ENCODE measurements at regions not wholly inside any gene's neighbourhood (a gene's known extent, or its start where the extent isn't known, plus 50 kb on each side); places are given as distances from the start of the nearest gene placed in this dataset.
"Not testable (repeated sequence)": the region's sequence is repeated elsewhere in the genome, so short reads cannot be mapped to it uniquely, and the experiment has no call there.

DNA sequence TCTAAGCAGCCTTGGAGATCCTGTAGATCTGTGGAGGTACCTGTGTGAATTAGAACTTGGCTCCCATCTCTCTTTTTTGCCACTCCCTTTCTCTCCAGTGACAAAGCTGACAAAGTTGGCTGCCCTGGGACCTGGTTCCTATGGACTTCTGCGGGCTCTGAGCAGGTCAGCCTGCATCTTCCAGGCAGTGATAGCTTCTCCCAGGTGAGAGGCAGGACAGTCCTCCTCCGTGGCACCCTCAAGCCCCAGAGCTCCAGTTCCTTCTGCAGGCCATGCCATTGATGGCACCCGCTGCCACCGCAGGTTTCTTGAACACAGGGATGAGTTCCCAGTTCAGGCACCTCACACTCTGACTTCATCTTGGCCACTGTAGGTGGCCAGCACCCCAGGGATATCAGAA is 73.5 kb upstream of the GRB10 start:
- no peak for DNase-seq (ENCODE audit: low read depth in 2 of 2)

GRCh38 chr7:50855526-50855925 is 72.8 kb upstream of the GRB10 start:
- no peak for DNase-seq (ENCODE audit: low read depth in 2 of 2)

- no peak for DNase-seq (ENCODE audit: low read depth in 2 of 2)
Observed at GRCh38 chr7:50854831-50855230, 72.1 kb upstream of the GRB10 start.

DNA sequence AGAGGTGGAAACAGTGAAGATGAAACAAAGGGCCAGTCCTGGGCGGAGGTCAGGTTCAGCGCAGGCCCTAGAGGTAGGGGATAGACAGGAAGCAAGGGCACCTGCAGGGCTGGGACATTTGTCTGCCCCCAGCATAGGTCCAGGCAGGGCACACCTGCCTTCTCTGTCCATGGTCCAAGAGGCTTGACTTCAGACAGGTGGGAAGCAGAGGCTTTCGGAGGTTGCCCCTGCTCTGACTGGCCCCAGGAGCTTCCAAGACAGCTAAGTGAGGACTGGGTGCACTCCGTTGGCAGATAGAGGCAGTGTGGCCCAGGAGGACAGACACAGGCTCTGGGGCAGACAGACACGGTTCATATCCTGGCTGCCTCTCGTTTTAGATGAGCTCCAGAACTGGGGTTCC is 71.6 kb upstream of the GRB10 start:
- DNase-seq (ENCODE audit: low read depth in 2 of 2) = no peak

DNA sequence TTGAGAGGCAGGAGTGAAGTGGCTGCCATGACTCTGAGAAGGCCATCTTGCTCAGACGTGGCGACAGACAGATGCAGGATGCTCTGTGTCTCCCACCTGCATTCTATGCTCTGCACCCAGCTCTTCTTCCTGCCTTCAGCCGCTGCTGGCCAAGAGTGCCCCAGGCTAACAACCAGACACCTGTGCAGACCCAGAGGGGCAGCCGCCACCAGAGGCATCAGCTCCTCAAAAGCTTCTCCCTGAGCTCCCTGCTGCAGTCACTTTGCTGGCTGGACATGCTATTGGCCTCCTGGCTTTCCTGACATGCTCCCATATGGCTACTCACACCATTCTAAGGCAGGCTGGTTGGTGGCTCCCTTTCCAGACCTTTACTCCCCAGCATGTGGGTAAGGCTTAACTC is 70.6 kb upstream of the GRB10 start:
- DNase-seq (ENCODE audit: low read depth in 2 of 2) = no peak

DNA sequence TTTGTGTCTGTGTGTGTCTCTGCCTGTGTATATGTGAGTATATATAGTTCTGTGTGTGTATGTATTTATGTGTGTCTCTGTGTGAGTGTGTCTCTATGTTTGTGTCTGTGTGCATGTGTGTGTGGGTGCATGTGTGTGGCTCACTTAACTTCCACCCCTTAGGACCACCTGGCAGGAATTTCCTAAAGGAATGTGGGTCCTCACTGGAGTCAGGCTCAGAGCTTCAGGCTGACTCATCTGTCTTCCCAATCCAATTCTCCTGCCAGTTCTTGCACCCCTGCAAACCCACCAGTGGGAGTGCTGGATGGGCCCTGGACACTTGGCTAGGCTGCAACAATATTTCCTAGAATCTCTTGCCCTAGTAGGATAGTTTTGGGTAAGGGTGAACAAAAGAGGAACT is 70.2 kb upstream of the GRB10 start:
- no peak for DNase-seq (ENCODE audit: low read depth in 2 of 2)

DNA sequence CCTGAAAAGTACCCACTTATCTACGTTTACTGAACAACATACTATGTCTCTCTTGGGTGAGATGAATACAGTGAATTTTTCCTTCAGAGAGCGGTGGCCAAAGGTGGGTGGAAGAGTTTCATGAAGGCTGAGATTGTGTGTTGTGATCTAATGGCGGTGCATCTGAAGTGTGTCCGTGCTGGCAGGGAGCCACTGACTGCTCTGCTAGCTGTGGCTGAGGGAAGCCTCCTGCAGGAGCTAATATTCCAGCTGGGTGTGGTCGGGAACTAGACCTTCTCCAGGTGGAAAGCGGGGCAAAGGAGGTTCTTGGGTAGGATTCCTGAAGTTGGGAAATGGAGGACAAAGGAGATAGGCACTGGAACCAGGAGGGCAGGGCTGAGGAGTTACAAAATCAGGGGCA is 69.2 kb upstream of the GRB10 start:
- no peak for DNase-seq (ENCODE audit: low read depth in 2 of 2)

GRCh38 chr7:50851451-50851850 is 68.8 kb upstream of the GRB10 start:
- DNase-seq (ENCODE audit: low read depth in 2 of 2) = no peak

DNA sequence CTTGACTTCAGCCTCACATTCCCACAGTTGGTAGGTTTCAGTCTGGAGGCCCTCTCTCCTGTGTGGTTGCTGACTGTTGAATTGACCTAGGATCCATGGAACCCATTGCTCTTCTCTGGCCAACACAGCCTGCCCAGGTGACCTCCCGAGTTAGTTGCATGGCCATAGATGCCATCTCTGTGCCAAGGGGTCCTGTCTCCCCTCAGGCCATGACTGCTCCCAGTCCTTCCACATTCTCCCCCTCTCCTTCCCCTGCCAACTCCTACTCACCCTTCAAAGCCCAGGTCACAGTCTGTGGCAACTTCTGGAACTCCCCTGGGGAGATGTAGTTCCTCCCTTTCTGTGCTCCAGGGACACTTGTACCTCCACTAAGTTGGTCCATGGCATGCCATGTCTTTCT is 67.3 kb upstream of the GRB10 start:
- DNase-seq (ENCODE audit: low read depth in 2 of 2) = no peak

GRCh38 chr7:50848203-50848602 is 65.5 kb upstream of the GRB10 start:
- DNase-seq (ENCODE audit: low read depth in 2 of 2) = no peak

DNA sequence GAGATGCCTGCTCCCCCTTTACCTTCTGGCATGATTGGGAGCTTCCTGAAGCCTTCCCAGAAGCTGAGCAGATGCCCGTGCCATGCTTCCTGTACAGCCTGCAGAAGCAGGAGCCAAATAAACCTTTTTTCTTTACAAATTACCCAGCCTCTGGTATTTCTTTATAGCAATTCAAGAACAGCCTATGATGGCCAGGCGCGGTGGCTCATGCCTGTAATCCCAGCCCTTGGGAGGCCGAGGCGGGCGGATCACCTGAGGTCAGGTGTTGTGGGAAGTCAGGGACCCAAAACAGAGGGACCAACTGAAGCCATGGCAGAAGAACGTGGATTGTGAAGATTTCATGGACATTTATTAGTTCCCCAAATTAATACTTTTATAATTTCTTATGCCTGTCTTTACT is 62.2 kb upstream of the GRB10 start:
- not testable (repeated sequence) for DNase-seq (ENCODE audit: low read depth in 2 of 2)

- DNase-seq (ENCODE audit: low read depth in 2 of 2) = no peak
Observed at GRCh38 chr7:50842041-50842440, 59.3 kb upstream of the GRB10 start.

- no peak for DNase-seq (ENCODE audit: low read depth in 2 of 2)
Observed at GRCh38 chr7:50838675-50839377, 56.1 kb upstream of the GRB10 start.

- no peak for DNase-seq (ENCODE audit: low read depth in 2 of 2)
Observed at GRCh38 chr7:50837965-50838364, 55.3 kb upstream of the GRB10 start.

DNA sequence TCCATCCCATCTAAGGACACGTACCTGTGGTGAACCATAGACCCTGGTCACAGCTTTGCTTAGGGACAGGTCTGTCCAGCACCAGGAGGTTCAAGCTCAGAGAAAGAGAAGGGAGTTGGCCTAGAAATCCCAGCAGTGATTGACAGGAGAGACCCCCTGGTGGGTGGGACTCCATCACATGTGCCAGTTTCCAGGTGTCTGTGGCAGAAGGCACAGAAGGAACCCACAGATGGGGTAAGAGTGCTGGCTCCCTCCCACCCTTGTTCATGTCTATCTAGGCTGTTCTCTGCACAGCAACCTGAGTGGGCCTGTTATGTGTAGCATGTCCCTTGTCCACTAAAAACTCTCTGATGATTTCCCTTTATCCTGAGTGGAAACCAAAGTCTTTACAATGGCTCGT is 54.0 kb upstream of the GRB10 start:
- DNase-seq (ENCODE audit: low read depth in 2 of 2) = no peak

- DNase-seq (ENCODE audit: low read depth in 2 of 2) = no peak
Observed at GRCh38 chr7:50835156-50835555, 52.5 kb upstream of the GRB10 start.

DNA sequence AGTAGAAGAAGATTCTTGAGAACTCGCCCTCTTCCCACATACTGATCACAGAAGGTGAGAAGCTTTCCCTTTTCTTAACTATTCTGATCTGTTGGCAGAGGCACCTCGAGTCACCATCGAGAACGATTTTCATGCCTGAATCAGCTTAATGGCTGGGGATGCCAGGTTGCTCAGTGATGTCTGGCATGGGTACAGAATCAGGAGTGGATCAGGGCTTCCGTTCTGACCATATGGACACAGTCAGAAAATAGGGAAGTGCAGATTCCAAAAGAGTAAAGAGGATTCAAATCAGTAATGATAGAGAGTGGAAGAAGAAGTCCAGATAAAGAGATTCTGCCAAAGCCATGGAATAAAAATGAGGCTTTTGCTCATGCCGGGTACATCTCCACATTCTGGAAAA is 52.0 kb upstream of the GRB10 start:
- no peak for DNase-seq (ENCODE audit: low read depth in 2 of 2)

GRCh38 chr7:50834031-50834535 is 51.4 kb upstream of the GRB10 start:
- DNase-seq (ENCODE audit: low read depth in 2 of 2) = no peak

DNA sequence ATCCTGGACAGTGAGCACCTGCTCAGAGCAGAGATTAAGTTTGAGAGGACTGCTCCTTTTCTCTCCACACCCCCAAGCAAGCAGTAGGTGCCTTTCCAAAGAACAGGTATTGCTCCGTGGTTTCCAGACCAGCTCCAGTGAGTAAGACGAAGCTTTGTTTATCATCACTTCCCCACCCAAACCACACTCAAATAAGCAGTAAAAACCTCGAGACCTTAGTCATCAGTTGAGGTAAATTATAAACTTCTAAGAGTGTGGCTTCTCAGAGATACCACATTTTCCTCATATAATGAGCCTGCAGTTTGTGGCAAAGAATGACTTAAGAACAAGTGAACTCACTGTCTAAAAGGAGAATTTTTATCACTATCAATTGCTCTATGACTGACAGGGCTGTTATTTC is 50.0 kb upstream of the GRB10 start:
- peak; percentile 5 to 13 for DNase-seq (ENCODE audit: low read depth in 2 of 2)
